ENCODE measurements at regions not wholly inside any gene's neighbourhood (a gene's known extent, or its start where the extent isn't known, plus 50 kb on each side); places are given as distances from the start of the nearest gene placed in this dataset.

DNA sequence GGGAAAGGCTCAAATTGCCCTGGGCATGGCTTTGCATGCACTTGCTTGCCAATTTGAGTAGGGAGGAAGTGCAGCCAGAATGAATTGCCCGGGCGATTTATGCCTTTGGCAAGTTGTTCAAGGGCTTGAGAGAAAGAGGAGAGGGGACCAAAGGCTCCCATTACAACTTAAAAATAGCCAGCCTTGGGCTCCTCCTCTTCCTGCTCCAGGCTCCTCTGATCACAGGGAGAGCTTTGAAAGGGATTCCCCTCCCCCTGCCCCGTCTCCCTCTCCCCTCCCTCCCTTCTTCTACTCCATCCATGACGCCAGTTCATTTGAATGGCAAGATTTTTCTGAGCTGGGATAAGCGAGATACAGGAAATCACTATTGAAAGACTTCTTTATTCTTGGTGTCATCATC lies 304.9 kb upstream of the JAG1 start:
- no peak for TF ChIP-seq CEBPB (IDR thresholded peaks at IDR 0.05; ENCODE audit: borderline replicate concordance in 1 of 2, low read depth in 2 of 2, low read length in 2 of 2)
- no peak for TF ChIP-seq SP1 (IDR thresholded peaks at IDR 0.05; ENCODE audit: low read depth, low read length)
- TF ChIP-seq SRF (IDR thresholded peaks at IDR 0.05; ENCODE audit: low read depth in 2 of 2, low read length in 2 of 2), result no peak
- TF ChIP-seq, protein P1, sequence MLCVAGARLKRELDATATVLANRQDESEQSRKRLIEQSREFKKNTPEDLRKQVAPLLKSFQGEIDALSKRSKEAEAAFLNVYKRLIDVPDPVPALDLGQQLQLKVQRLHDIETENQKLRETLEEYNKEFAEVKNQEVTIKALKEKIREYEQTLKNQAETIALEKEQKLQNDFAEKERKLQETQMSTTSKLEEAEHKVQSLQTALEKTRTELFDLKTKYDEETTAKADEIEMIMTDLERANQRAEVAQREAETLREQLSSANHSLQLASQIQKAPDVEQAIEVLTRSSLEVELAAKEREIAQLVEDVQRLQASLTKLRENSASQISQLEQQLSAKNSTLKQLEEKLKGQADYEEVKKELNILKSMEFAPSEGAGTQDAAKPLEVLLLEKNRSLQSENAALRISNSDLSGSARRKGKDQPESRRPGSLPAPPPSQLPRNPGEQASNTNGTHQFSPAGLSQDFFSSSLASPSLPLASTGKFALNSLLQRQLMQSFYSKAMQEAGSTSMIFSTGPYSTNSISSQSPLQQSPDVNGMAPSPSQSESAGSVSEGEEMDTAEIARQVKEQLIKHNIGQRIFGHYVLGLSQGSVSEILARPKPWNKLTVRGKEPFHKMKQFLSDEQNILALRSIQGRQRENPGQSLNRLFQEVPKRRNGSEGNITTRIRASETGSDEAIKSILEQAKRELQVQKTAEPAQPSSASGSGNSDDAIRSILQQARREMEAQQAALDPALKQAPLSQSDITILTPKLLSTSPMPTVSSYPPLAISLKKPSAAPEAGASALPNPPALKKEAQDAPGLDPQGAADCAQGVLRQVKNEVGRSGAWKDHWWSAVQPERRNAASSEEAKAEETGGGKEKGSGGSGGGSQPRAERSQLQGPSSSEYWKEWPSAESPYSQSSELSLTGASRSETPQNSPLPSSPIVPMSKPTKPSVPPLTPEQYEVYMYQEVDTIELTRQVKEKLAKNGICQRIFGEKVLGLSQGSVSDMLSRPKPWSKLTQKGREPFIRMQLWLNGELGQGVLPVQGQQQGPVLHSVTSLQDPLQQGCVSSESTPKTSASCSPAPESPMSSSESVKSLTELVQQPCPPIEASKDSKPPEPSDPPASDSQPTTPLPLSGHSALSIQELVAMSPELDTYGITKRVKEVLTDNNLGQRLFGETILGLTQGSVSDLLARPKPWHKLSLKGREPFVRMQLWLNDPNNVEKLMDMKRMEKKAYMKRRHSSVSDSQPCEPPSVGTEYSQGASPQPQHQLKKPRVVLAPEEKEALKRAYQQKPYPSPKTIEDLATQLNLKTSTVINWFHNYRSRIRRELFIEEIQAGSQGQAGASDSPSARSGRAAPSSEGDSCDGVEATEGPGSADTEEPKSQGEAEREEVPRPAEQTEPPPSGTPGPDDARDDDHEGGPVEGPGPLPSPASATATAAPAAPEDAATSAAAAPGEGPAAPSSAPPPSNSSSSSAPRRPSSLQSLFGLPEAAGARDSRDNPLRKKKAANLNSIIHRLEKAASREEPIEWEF (IDR thresholded peaks at IDR 0.05; ENCODE audit: insufficient replicate concordance, low read depth, low read length), result no peak

Measured in GM12878 (cell line).